GDM1 (cell line): ENCODE measurements at regions not wholly inside any gene's neighbourhood (a gene's known extent, or its start where the extent isn't known, plus 50 kb on each side); places are given as distances from the start of the nearest gene placed in this dataset.
"Not testable (repeated sequence)": the region's sequence is repeated elsewhere in the genome, so short reads cannot be mapped to it uniquely, and the experiment has no call there.

Source experiments
- DNase-seq: peaks from one replicate; lab custom pipeline; 2025; lab: John Stamatoyannopoulos, UW

GRCh38 chr1:234957330-234958065 is 171.1 kb downstream of the TOMM20 start:
- DNase-seq, result no peak

DNA sequence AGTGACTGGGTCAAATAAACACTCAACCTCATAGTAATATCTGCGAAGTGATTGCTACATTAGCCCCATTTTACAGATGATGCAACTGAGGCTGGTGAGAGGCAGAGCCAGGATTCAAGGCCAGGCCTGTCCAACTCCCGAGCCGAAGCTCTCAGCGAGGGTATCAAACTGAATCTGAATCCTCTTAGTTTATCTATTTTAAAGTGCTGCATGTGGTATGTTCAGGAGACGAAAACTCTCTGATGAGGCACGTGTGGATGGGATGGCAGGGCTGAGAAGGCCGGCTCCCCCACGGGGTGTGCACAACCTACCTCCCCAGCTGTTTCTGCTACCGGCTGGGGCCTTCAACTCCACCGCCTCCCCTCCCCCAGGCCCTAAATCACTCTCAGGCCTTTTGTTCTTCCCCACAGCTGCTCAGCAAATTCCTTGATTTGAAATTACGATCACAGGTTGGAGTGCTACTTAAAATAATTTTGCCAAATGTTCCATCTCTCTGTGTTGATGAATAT is 171.8 kb downstream of the TOMM20 start:
- DNase-seq, result no peak

- peak; percentile 68 for DNase-seq
Observed at GRCh38 chr1:234955107-234955731, 173.4 kb downstream of the TOMM20 start.

DNA sequence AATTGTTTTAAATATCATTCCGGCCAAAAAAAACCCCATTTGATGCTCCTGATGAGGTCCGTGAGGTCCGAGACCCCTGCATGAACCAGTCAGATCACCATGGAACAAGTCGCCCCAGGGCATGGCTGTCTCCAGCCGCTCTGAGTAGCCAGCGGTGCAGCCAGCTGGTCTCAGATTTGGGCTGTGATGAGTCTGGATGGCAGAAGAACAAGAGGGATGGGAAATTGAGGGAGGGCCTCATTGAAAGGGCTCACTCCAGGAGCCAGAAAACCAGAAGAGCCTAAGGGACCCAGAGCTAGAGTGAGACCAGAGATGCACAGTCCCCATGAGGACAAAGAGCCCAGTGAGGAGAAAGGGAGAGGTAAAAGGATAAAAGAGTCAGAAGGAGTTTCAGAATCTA is 174.0 kb downstream of the TOMM20 start:
- no peak for DNase-seq

GRCh38 chr1:234953655-234954405 is 174.8 kb downstream of the TOMM20 start:
- no peak for DNase-seq

- no peak for DNase-seq
Observed at GRCh38 chr1:234950598-234950997, 178.0 kb downstream of the TOMM20 start.

DNA sequence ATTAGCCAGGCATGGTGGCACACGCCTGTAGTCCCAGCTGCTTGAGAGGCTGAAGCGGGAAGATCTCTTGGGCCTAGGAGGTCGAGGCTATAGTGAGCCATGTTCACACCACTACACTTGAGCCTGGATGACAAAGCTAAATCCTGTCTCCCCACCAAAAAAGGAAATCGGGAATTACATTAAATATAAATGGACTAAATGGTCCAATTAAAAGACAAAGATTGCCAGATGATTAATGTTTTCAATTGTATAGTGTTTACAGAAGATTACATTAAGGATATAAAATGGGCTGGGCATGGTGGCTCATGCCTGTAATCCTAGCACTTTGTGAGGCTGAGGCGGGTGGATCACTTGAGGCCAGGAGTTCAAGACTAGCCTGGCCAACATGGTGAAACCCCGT is 179.1 kb downstream of the TOMM20 start:
- not testable (repeated sequence) for DNase-seq

GRCh38 chr1:234944439-234945344 is 183.9 kb downstream of the TOMM20 start:
- no peak for DNase-seq

DNA sequence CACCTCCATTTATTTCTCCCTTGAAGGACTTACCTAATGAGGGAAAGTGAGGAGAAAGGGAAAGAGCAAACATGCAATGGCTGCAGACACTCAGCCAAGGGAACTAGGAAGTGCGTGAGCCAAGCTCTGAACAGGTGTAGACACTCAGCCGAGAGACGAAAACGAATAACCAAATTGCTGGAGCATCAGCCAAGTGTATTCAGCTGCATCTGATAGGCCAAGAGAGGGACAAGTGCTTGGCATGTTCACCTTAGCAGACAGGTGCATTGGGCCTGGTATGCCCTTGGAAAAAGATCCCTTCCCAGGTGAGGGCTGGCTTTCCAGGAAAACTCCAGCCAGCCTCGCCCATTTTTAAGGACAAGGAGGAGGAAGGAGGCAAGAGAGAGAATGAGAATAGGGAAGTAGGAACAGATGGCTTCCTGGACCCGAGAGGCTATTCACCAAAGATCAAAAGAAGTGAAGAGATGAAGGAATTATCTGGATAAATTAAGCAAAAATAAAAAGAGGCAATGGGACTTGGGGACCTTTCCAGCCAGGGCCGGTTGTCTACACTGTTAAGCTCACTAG is 184.7 kb downstream of the TOMM20 start:
- no peak for DNase-seq

DNA sequence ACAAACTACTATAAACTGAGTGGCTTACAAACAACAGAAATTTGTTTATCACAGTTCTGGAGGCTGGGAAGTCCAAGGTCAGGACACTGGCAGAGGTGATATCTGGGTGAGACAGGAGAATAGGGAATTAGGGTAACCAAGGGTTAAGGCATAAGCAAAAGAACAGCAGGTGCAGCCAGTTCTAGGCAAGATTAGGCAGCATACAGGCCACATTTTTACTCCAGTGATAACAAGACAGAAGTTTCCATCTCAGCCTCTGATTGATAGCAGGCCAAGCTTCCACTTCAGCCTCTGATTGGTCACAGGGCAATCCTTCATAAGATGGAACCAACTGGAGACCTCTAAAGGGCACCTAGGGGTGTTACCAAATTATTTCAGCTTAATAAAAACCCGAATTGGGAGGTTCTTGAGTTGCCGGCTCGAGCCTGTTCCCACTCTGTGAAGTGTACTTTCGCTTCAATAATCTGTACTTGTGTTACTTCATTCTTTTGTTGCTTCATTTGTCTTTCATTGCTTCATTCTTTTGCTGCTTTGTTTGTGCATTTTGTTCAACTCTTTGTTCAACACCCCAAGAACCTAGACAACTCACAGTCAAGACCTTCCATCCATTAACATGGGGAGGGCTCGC is 185.6 kb downstream of the TOMM20 start:
- no peak for DNase-seq

DNA sequence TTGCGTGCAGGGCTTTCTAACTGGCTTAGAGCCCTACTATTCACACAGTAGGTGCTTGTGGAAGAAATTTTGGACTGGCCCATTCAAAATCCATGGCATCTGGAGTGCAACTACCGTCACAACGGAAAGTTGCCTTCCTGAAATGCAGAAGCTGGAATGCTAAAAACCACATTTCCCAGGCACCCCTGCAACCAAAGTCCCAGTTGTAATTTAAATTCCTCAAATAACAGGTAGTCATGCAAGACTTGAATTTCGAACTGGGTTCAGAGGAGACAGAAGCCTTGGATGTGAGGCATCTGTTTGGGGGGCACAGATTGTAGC is 186.7 kb downstream of the TOMM20 start:
- no peak for DNase-seq

DNA sequence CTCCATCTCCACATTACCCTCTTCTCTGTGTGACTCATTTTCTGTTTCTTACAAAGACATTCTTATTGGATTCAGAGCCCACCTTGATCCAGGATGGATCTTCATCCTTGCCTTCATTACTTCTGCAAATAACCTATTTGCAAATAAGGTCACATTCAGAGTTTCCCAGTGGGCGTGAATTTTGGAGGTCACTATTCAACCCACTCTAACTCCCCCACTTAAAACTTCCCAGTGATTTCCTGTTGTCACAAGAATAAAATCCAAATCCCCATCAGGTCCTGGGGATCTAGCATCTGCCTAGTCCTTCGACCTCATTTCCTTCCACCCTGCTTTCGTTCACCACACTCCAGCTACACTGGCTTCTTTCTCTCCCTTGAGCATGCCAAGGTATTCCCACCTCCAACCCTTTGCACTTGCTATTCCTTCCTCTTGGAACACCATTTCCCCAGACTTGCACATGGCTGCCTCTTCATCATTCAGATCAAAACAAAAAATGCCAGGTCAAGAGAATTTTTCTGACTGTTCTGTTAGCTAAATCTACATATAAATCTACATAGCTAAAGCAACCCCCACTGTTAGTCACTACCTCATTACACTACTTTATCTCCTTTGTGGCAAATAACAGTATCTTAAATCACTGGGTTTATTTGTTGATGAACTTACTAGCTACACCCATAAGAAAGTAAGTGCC is 187.2 kb downstream of the TOMM20 start:
- DNase-seq, result no peak

GRCh38 chr1:234940841-234941240 is 187.8 kb downstream of the TOMM20 start:
- no peak for DNase-seq

- DNase-seq, result no peak
Observed at GRCh38 chr1:234938924-234939323, 189.7 kb downstream of the TOMM20 start.

DNA sequence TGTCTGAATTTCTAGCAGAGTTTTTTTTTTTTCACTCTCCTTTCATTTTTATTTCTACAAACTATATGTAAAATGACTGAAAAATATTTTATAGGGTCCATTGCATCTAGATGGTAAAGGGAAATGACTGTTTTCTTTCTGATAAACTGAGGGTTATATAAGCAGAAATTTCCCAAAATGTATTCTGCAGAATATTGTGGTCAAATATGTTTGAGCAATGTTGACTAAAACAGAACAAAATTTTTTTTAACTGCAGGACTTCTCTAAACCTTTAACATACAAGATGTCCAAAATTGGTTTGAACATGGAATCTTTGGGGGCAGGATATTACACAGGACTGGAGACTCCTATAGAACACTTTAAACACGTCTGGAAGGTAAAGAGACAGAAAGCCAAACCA is 190.5 kb downstream of the TOMM20 start:
- no peak for DNase-seq

DNA sequence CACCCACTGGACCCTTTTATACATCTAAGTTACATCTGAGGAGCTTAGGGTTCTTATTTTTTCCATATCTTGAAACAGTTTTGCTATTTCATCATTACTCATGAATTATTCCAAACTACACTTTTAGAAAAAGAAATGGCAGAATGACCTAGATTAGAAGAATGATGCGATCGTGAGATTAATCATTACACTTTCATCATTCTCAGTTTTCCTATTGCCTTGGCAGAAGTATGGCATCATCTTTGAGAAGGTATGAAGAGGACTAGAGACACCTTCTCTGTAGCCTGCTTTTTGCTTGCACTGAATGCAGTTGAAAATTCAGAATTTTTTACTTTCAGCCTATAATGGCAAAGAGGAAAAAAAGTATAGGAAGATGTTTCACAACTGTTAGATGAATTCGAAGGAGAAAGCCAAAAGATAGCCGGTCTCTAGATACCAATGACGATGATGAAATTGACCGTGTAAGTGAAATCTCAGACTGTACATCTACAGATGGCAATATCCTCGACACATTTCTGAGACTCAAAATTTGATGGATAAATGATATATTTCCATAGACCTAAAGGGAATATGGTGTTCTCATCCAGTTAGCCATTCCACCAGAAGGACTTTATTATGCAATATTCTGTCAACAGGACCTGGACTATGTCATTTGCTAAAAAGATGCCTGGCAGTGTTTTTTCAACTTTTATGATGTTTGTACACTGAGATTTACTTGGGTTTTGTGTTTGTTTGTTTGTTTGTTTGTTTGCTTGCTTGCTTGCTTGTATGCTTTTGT is 191.8 kb downstream of the TOMM20 start:
- DNase-seq, result no peak

DNA sequence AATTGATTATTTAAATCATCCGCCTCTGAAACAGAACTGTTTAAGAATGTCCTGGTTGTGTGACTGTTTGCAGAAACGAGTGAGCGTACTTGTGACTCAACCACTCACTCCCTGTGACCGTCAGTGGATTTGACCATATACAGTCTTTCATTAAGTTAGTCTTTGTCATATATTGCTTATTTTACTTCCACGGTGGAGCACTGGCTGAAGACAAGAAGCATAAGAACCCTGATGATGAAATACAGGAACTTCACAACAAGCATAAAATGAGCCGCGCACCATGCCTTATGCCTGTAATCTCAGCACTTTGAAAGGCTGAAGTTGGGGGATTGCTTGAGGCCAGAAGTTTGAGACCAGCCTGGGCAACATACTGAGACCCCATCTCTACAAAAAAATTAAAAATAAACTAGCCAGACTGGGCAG is 194.0 kb downstream of the TOMM20 start:
- DNase-seq, result no peak

DNA sequence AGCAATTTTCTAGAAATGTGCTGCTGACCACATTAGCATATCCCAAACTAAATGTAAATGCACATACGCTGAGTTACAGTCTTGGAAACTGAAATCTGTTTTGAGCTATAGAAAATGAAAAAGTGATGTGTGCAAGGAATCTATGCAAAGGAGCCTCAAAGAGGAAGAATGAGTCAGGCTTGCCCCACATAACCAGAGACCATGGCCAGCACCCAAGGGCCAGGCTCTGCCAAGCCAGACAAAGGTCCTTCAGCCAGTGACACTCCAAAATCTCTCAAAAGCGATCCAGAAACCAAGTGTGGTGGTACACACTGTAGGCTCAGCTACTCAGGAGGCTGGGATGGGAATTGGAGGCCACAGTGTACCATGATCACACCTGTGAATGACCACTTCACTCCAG is 195.2 kb downstream of the TOMM20 start:
- DNase-seq, result no peak

DNA sequence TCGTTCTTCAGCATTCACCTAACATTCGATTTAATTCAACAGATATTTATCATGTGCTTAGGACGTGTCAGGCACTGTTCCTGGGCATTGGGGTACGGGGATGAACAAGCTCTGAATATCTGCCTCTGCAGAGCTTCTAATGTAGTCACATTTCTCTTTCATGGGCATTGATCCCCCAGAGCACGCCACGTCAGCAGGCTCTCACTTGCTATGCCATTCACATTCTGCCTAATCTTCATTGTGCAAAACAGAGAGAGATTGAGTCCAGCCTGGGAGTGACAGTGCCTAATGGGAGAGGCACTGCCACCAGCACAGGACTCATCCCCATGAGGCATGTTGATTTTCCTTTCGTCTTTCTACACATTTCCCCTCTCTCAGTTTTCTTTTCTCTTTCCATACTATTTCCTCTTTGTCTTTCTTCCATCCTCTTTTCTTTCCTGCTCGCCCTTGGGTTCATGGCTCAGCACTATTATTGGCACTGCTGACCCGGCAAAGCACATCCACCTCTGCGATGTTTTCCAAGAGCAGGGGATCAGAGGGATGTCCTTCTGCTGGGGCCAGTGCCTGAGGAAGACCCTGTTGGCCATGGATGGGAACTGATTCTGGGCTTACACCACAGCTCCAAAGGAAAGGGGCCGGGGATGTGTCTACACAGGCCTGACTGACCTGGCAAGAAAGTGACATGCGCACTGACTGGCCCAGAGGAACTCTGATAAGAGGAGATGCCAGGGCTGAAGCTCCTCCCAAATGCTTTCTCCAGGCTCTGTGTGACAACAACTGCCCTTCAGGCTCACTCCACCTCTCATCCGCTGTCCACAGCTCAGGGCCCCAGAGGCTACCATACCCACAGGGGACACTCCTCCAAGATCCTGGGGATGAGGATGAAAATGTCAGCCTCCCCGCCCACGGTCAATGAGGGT is 195.9 kb downstream of the TOMM20 start:
- no peak for DNase-seq
